ENCODE measurements at regions not wholly inside any gene's neighbourhood (a gene's known extent, or its start where the extent isn't known, plus 50 kb on each side); places are given as distances from the start of the nearest gene placed in this dataset.

DNA sequence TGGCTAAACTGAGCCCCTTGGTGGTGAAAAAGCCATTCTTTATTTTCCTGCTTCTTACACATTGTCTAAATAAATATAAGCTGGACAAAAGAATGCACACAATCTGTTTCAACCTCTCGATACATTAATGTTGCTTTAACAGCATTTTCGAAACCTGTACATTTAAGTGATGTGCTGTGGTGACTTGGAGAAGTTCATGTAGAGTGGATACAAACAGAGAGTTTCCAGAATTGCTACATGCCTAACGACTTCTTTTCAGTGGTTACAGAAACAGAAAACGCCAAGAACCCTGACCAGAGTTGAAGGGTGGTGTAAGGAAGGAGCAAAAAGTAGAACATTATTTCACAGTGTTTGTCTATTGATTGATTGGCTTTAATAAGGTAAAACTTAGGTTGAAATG lies 500.9 kb downstream of the SLC16A7 start:
- H3K4me3 Mint-ChIP-seq, result no peak overlapping the region
- DNase-seq, result no peak
- TF ChIP-seq, protein P1, sequence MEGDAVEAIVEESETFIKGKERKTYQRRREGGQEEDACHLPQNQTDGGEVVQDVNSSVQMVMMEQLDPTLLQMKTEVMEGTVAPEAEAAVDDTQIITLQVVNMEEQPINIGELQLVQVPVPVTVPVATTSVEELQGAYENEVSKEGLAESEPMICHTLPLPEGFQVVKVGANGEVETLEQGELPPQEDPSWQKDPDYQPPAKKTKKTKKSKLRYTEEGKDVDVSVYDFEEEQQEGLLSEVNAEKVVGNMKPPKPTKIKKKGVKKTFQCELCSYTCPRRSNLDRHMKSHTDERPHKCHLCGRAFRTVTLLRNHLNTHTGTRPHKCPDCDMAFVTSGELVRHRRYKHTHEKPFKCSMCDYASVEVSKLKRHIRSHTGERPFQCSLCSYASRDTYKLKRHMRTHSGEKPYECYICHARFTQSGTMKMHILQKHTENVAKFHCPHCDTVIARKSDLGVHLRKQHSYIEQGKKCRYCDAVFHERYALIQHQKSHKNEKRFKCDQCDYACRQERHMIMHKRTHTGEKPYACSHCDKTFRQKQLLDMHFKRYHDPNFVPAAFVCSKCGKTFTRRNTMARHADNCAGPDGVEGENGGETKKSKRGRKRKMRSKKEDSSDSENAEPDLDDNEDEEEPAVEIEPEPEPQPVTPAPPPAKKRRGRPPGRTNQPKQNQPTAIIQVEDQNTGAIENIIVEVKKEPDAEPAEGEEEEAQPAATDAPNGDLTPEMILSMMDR (IDR thresholded peaks at IDR 0.05), result no peak
- no peaks in the 10 kb centered on the region for H3K36me3 Mint-ChIP-seq (ENCODE audit: low read depth)
- no peaks in the 10 kb centered on the region for H3K27me3 Mint-ChIP-seq (ENCODE audit: low read depth, poor library complexity)
- no peaks in the 10 kb centered on the region for H3K4me1 Mint-ChIP-seq
- H3K9me3 Mint-ChIP-seq, result peaks cover 16% of the 10 kb centered on the region
- H3K27ac Mint-ChIP-seq, result no peak overlapping the region

DNA sequence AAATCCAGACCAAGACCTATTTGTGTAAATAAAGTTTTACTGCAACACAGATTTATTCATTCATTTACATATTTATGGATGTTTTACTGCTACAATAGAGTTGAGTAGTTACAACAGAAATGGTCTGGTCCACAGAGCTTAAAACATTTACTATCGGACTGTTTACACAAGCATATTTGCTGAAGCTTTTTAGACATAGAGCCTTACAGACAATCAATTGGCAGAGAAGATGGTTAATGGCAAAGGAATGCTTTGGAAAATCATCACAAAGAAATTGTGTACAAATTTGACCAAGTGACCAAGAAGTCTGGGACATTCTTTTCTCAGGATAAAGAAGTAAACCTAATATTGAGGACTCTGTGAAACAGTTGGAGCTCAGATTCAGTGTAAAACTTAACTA lies 504.3 kb downstream of the SLC16A7 start:
- H3K4me3 Mint-ChIP-seq, result no peak overlapping the region
- no peaks in the 10 kb centered on the region for H3K36me3 Mint-ChIP-seq (ENCODE audit: low read depth)
- no peaks in the 10 kb centered on the region for H3K27me3 Mint-ChIP-seq (ENCODE audit: low read depth, poor library complexity)
- peaks cover 16% of the 10 kb centered on the region for H3K9me3 Mint-ChIP-seq
- no peaks in the 10 kb centered on the region for H3K4me1 Mint-ChIP-seq
- H3K27ac Mint-ChIP-seq, result no peak overlapping the region
- DNase-seq, result no peak
- TF ChIP-seq, protein P1 (IDR thresholded peaks at IDR 0.05), result no peak

DNA sequence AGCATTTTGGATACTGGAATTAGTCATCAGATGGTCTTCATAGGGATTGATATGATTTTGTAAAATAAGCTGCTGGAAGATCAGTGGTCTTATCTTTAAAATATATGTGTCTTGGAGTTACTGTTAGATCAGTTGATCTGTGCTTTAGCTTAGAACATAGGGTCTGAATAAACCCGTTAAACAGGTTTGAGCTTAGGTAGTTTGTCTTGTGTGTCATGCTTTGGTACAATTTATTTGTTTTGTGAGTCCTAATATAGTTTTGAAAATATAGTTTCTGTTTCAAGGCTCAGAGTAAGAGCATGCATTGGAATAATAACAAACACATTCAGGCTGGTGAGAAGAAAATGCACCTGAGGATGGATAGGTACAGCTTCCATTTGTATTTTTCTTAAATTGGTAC lies 505.0 kb downstream of the SLC16A7 start:
- Mint-ChIP-seq H3K4me3 (no peak overlapping the region), H3K9me3 (peaks cover 16% of the 10 kb centered on the region), H3K36me3 (ENCODE audit: low read depth) (no peaks in the 10 kb centered on the region), H3K4me1 (no peaks in the 10 kb centered on the region), H3K27me3 (ENCODE audit: low read depth, poor library complexity) (no peaks in the 10 kb centered on the region), H3K27ac (no peak overlapping the region)
- TF ChIP-seq, protein P1 (IDR thresholded peaks at IDR 0.05), result no peak
- no peak for DNase-seq

DNA sequence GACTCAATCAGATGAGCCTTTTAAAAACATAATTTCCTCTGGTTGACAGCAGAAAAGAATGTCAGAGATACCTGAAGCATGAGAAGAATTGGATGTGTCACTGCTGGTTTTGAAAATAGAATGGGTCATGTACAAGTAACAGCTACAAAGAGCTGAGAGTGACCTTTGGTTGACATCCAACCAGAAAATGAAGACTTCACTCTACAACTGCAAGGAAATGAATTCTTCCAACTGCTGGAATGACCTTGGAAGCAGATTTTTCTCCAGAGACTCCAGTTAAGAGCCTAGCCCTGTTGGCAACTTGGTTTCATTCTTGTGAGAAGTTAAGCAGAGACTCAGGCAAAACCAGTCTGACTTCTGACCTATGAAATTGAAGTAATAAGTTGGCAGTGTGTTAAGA lies 505.9 kb downstream of the SLC16A7 start:
- H3K36me3 Mint-ChIP-seq (ENCODE audit: low read depth), result no peaks in the 10 kb centered on the region
- TF ChIP-seq, protein P1 (IDR thresholded peaks at IDR 0.05), result no peak
- no peak overlapping the region for H3K27ac Mint-ChIP-seq
- H3K27me3 Mint-ChIP-seq (ENCODE audit: low read depth, poor library complexity), result no peaks in the 10 kb centered on the region
- H3K9me3 Mint-ChIP-seq, result peaks cover 16% of the 10 kb centered on the region
- no peak overlapping the region for H3K4me3 Mint-ChIP-seq
- H3K4me1 Mint-ChIP-seq, result no peaks in the 10 kb centered on the region
- no peak for DNase-seq

DNA sequence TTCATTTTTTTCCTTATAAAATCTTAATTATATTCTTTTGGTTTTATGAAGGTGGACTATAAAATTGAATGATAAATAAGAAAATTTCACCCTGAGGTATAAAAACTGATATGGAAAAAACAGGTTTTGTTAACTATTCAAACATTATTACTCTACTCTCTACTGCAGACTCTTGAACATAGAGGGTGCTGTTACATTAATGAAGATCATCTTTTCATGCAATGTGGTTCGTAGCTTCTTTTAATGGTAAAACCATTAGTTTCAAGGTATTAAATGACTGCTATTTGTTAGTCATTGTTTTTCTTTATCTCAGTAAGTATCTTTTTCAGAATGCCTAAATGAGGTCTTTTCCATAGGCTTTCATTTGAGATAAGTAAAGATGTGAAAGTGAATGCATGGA lies 510.4 kb downstream of the SLC16A7 start:
- Mint-ChIP-seq H3K4me1 (no peaks in the 10 kb centered on the region), H3K27me3 (ENCODE audit: low read depth, poor library complexity) (no peaks in the 10 kb centered on the region), H3K9me3 (no peaks in the 10 kb centered on the region), H3K36me3 (ENCODE audit: low read depth) (no peaks in the 10 kb centered on the region), H3K4me3 (no peak overlapping the region), H3K27ac (no peak overlapping the region)
- TF ChIP-seq, protein P1 (IDR thresholded peaks at IDR 0.05), result no peak
- no peak for DNase-seq

DNA sequence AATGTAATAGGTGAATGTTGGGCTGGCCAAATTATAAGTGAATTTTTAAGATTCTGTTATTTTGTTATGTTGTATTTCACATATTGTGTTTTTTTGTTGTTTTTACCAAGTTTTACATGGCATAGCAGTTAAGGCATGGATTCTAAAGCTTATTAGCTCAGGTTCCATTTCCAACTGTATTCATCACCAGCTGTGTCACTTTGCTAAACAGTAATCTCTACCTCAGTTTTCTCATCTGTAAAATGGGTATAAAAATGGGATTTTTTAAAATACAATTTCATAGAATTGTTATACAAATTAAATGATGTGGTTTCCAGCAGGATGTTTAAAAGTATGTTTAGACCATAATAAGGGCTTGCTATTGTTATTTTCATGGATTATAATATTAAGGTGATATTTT lies 512.2 kb downstream of the SLC16A7 start:
- Mint-ChIP-seq H3K36me3 (ENCODE audit: low read depth) (no peaks in the 10 kb centered on the region), H3K27me3 (ENCODE audit: low read depth, poor library complexity) (no peaks in the 10 kb centered on the region), H3K9me3 (no peaks in the 10 kb centered on the region), H3K4me3 (no peak overlapping the region), H3K27ac (no peak overlapping the region), H3K4me1 (no peaks in the 10 kb centered on the region)
- TF ChIP-seq, protein P1 (IDR thresholded peaks at IDR 0.05), result no peak
- no peak for DNase-seq

All from nephron progenitor cell (in vitro differentiated cells).